HUES6 (cell line): ENCODE measurements at regions not wholly inside any gene's neighbourhood (a gene's known extent, or its start where the extent isn't known, plus 50 kb on each side); places are given as distances from the start of the nearest gene placed in this dataset.
A peak's percentile ranks its signal among the peaks of the same experiment; 100 is the strongest.
"Not testable (repeated sequence)": the region's sequence is repeated elsewhere in the genome, so short reads cannot be mapped to it uniquely, and the experiment has no call there.

Experiments
- H3K27ac ChIP-seq: 2 replicates; pipeline ENCODE4 v1.7.0; 2013; ENCODE audit warnings: low read depth, mild to moderate bottlenecking, low read length, inconsistent platforms
- H3K27me3 ChIP-seq: 2 replicates; pipeline ENCODE4 v1.6.1; 2013; ENCODE audit warnings: low read length; ENCODE audit not compliant: control insufficient read depth, insufficient read depth
- H3K36me3 ChIP-seq: 2 replicates; pipeline ENCODE4 v1.6.1; 2013; ENCODE audit warnings: low read length; ENCODE audit not compliant: control insufficient read depth, insufficient read depth
- H3K4me1 ChIP-seq: 2 replicates; pipeline ENCODE4 v1.6.1; 2013; ENCODE audit warnings: low read length; ENCODE audit not compliant: control insufficient read depth, insufficient read depth
- H3K4me3 ChIP-seq: 2 replicates; pipeline ENCODE4 v1.5.1; 2013; ENCODE audit warnings: low read depth, low read length
- H3K9ac ChIP-seq: one replicate; pipeline ENCODE4 v1.6.1; 2013; ENCODE audit warnings: mild to moderate bottlenecking, low read length
- H3K9me3 ChIP-seq: 2 replicates; pipeline ENCODE4 v1.6.1; 2013; ENCODE audit warnings: low read depth, low read length; ENCODE audit not compliant: control insufficient read depth, insufficient read depth

- Histone ChIP-seq H3K36me3 (no peaks in the 10 kb centered on the region), H3K9ac (no peak overlapping the region), H3K4me3 (no peak overlapping the region), H3K9me3 (peaks cover 3% of the 10 kb centered on the region; the same call in 1 of the 2 replicates), H3K27ac (no peak overlapping the region), H3K27me3 (no peaks in the 10 kb centered on the region), H3K4me1 (no peaks in the 10 kb centered on the region)
These were observed 111.9 kb upstream of the CHD2 start for GRCh38 chr15:92788196-92788595.

DNA sequence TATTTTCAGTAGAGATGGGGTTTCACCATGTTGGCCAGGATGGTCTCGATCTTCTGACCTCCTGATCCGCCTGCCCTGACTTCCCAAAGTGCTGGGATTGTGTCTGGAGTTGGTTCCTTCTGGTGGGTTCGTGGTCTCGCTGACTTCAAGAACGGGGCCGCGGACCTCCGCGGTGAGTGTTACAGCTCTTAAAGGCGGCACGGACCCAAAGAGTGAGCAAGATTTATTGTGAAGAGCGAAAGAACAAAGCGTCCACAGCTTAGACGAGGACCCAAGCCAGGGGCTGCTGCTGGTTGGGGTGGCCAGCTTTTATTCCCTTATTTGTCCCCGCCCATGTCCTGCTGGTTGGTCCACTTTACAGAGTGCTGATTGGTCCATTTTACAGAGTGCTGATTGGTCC is 111.3 kb upstream of the CHD2 start:
- not testable (repeated sequence) for H3K4me1 ChIP-seq, H3K36me3 ChIP-seq, H3K9ac ChIP-seq, H3K27me3 ChIP-seq, H3K4me3 ChIP-seq, H3K9me3 ChIP-seq, H3K27ac ChIP-seq

- Histone ChIP-seq H3K27me3 (no peaks in the 10 kb centered on the region), H3K9ac (no peak overlapping the region), H3K4me3 (no peak overlapping the region), H3K27ac (no peak overlapping the region), H3K4me1 (peaks cover 4% of the 10 kb centered on the region; the same call in 1 of the 2 replicates), H3K9me3 (no peaks in the 10 kb centered on the region), H3K36me3 (no peaks in the 10 kb centered on the region)
These were observed 103.9 kb upstream of the CHD2 start for GRCh38 chr15:92796161-92796611.

DNA sequence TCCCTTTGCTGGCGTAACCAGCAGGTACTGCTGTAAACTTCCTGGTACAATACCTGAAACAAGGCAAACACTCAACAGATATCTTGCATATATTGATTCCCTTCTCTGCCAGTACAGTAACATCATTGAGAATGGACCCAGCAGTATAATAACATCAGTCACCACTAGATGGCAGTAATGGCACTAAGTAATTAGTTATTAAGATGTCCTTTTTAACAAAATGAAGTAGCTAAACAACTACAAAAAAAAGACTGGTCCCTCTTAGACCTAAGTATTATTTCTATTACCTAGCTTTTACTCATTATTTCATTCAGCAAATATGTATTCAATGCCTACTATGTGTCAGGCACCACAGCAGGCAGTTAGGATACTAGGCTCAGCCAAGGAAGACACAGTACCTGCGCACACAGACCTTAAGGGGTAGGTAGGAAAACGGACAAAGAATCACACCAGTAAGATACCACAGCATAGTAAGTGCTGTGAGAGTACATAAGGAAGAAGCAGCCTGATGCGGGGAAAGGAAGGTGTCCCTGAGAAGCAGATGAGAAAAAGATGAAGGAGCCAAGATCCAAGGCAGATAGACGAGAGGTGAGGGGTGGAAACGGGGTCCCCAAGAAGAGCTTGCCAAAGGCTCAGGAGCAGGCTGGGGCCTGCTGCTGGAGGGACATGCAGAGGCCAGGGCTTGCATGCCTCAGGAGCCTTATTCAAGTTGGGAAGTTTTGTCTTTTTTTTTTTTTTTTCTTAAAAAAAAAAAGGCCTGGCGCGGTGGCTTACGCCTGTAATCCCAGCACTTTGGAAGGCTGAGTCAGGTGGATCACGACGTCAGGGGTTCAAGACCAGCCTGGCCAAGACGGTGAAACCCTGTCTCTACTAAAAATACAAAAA is 102.7 kb upstream of the CHD2 start:
- Histone ChIP-seq H3K9me3 (no peaks in the 10 kb centered on the region), H3K4me1 (peaks cover 7% of the 10 kb centered on the region; the same call in 1 of the 2 replicates), H3K4me3 (no peak overlapping the region), H3K27me3 (no peaks in the 10 kb centered on the region), H3K27ac (no peak overlapping the region), H3K9ac (no peak overlapping the region), H3K36me3 (no peaks in the 10 kb centered on the region)

- H3K9me3 ChIP-seq, result no peaks in the 10 kb centered on the region
- peaks cover 13% of the 10 kb centered on the region; the same call in 1 of the 2 replicates for H3K4me1 ChIP-seq
- no peak overlapping the region for H3K4me3 ChIP-seq
- no peak overlapping the region for H3K27ac ChIP-seq
- no peaks in the 10 kb centered on the region for H3K27me3 ChIP-seq
- no peaks in the 10 kb centered on the region for H3K36me3 ChIP-seq
- no peak overlapping the region for H3K9ac ChIP-seq
These were observed 100.1 kb upstream of the CHD2 start for GRCh38 chr15:92800013-92800412.

GRCh38 chr15:92800416-92801055 is 99.6 kb upstream of the CHD2 start:
- H3K27me3 ChIP-seq, H3K36me3 ChIP-seq, H3K9me3 ChIP-seq, H3K4me3 ChIP-seq, H3K27ac ChIP-seq, H3K9ac ChIP-seq: not testable (repeated sequence)
- peaks cover 13% of the 10 kb centered on the region; the same call in 1 of the 2 replicates for H3K4me1 ChIP-seq

DNA sequence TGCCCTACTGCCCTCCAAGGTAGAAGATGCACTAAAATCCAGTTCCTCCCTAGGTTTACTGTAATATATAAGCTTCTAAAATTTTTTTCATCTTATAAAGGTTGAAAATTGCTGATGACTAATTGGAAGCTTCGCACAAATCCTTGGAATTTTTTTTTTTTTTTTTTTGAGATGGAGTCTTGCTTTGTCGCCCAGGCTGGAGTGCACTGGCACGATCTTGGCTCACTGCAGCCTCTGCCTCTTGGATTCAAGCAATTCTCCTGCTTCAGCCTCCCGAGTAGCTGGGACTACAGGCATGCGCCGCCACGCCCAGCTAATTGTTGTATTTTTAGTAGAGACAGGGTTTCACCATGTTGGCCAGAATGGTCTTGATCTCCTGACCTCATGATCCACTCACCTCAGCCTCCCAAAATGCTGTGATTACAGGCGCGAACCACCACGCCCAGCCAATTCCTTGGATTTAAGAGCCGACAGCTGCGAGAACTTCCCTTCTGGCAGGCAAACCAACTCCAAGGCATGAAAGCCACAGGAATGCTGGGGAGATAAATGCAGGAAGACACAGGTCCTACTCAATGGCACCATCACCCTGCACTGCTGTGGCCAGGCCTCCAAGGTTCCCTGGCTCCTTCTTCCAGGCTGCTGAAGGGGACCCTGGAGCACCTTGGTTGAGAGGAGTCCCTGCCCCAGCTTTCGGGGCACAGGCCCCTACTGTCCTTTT is 98.9 kb upstream of the CHD2 start:
- H3K27me3 ChIP-seq, H3K27ac ChIP-seq, H3K36me3 ChIP-seq, H3K9me3 ChIP-seq, H3K4me3 ChIP-seq: not testable (repeated sequence)
- H3K4me1 ChIP-seq, result peaks cover 13% of the 10 kb centered on the region; the same call in 1 of the 2 replicates
- H3K9ac ChIP-seq, result peak overlapping the region; percentile 66

DNA sequence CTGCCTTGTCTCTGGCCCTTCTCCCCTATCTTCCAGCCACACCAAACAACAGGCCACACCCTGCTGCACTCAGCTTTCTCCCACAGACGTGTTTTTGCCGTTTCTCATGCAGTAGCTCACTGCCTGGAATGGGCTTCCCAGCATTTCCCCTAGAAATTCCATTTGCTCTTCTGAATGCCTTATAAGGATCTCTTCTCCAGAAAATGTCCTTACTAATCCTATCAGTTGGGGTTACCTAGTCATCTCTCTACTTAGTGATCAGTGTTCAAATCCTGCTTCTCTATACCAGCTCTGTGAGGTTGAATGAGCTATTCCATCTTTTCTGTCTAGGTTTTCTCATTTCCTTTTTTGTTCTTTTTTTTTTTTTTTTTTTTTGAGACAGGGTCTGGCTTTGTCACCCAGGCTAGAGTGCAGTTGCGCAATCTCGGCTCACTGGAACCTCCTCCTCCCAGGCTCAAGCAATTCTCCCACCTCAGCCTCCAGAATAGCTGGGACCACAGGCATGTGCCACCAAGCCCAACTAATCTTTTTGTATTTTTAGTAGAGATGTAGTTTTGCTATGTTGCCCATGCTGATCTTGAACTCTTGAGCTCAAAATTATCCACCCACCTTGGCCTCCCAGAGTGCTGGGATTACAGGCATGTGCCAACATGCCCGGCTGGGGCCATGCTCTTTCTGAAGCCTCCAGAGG is 98.2 kb upstream of the CHD2 start:
- Histone ChIP-seq H3K9ac (peak overlapping the region; percentile 66), H3K27ac (no peak overlapping the region), H3K9me3 (no peaks in the 10 kb centered on the region), H3K36me3 (no peaks in the 10 kb centered on the region), H3K27me3 (no peaks in the 10 kb centered on the region), H3K4me3 (no peak overlapping the region), H3K4me1 (peaks cover 13% of the 10 kb centered on the region; the same call in 1 of the 2 replicates)

- Histone ChIP-seq H3K4me1 (peaks cover 17% of the 10 kb centered on the region), H3K4me3 (no peak overlapping the region), H3K9me3 (no peaks in the 10 kb centered on the region), H3K27me3 (no peaks in the 10 kb centered on the region), H3K27ac (no peak overlapping the region), H3K36me3 (no peaks in the 10 kb centered on the region), H3K9ac (no peak overlapping the region)
These were observed 96.6 kb upstream of the CHD2 start for GRCh38 chr15:92803536-92803851.

DNA sequence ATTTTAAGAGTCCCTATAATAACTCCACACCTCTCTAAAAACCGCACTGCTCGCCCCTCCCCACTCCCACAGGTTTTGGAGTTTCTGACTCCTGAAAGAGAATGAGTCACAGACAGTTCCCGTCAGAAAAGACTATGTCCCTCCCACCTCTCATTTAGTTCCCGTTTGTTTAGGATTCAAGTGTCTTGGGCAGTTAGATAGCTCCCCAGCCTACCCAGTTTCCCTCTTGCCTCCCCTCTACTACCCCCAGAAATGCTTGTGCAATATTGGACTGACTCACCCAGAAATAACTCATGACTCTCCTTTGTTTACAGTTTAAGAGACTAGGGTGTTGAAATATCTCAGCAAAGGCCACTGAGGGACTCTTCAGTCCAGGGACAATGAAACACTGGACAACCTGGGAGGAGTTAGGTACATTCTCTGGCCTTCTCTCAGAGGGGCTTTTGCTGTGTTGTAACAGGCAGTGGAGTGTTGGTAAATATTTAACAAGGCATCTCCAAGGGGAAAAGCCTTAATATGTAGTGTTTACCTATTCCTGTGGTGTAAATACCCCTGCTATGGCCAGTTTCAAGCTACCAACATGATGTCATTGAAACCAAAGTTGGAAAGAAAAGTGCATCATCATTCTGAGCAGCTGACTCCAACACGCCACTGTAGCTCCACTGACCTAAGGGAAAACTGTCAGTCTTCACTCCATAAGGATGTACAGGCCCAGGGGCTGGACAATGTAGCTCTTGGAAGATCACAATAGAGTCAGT is 96.1 kb upstream of the CHD2 start:
- Histone ChIP-seq H3K27ac (no peak overlapping the region), H3K9me3 (no peaks in the 10 kb centered on the region), H3K4me1 (peaks cover 17% of the 10 kb centered on the region), H3K9ac (no peak overlapping the region), H3K27me3 (no peaks in the 10 kb centered on the region), H3K4me3 (no peak overlapping the region), H3K36me3 (no peaks in the 10 kb centered on the region)
